ENCODE measurements at regions not wholly inside any gene's neighbourhood (a gene's known extent, or its start where the extent isn't known, plus 50 kb on each side); places are given as distances from the start of the nearest gene placed in this dataset.
A peak's percentile ranks its signal among the peaks of the same experiment; 100 is the strongest.
"Not testable (repeated sequence)": the region's sequence is repeated elsewhere in the genome, so short reads cannot be mapped to it uniquely, and the experiment has no call there.

DNA sequence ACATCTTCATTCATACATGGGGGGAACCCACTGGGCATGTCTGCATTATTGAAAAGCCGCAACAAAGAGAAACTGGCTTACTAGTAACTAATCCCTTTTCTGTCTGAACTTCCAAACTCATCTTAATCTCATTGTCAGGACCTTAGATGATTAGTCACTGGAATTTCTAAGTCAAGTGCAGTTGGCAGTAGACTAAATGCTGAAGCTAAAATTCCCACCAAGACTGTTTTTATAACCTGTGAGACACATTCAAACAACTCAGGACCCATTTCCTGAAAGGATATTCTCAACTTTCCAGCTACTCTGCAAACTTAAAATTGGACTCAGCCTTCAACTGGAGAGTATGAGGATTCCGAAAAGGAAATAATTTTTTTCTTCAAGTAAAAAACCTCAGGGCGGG, 94.8 kb upstream of the SCAF8 start:
- DNase-seq, result no peak

GRCh38 chr6:154639196-154639595, 94.0 kb upstream of the SCAF8 start:
- not testable (repeated sequence) for DNase-seq

GRCh38 chr6:154648188-154648887, 84.9 kb upstream of the SCAF8 start:
- DNase-seq, result no peak

- DNase-seq, result no peak
These were observed 84.4 kb upstream of the SCAF8 start for GRCh38 chr6:154648888-154649205.

DNA sequence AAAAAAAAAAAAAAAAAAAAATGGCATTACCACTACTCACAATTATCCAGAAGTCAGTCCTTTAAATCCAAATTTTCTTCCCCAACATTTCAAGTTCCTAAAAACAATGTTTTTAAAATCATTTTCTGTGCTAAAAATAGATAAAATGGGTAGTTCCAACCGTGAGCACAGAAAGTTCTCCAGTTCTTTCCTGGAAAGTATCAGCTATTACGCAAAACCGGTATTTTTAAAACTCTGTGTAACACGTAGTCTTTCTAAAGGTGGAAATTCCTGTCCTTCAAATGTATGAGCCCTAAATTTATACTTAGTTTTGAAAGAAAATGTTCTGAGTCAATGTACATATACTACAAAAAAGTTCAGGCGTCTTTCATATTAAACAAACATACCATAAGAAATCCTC, 83.5 kb upstream of the SCAF8 start:
- DNase-seq, result no peak

- DNase-seq, result no peak
These were observed 82.9 kb upstream of the SCAF8 start for GRCh38 chr6:154650351-154650750.

DNA sequence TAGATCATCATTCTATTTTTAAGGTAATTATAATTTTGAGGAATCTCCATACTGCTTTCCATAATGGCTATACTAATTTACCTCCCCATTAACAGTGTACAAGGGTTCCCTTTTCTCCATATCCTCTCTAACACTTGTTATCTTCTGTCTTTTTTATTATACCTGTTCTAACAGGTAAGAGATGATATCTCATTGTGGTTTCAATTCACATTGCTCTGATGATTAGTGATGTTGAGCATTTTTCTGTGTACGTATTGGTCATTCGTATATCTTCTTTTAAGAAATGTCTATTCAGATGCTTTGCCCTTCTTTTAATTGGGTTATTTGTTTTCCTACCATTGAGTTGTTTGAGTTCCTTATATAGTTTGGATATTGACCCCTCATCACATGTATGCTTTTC, 81.6 kb upstream of the SCAF8 start:
- DNase-seq, result no peak

- DNase-seq, result no peak
These were observed 79.8 kb upstream of the SCAF8 start for GRCh38 chr6:154653385-154653784.

GRCh38 chr6:154653853-154654252, 79.4 kb upstream of the SCAF8 start:
- no peak for DNase-seq

GRCh38 chr6:154656660-154657059, 76.6 kb upstream of the SCAF8 start:
- no peak for DNase-seq

GRCh38 chr6:154661768-154662167, 71.4 kb upstream of the SCAF8 start:
- no peak for DNase-seq

DNA sequence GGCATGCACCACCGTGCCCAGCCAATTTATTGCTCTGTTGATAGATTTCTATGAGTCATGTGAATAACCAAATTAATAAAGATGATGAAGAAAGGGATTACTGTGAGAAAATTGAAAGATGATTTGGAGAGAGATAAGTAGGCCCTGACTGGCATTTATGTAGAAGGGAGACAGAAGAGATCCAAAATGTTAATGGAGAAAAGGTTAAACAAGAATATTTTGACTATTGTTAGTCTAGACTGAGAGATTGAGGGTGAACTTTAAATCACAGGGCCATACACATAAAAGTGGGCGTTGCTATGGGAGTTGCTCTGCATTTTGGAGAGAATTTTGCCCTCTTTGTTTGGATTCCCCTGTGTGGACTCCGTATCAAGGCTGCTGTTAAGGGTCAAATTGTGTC, 68.9 kb upstream of the SCAF8 start:
- DNase-seq, result no peak

GRCh38 chr6:154668156-154668555, 65.1 kb upstream of the SCAF8 start:
- no peak for DNase-seq

DNA sequence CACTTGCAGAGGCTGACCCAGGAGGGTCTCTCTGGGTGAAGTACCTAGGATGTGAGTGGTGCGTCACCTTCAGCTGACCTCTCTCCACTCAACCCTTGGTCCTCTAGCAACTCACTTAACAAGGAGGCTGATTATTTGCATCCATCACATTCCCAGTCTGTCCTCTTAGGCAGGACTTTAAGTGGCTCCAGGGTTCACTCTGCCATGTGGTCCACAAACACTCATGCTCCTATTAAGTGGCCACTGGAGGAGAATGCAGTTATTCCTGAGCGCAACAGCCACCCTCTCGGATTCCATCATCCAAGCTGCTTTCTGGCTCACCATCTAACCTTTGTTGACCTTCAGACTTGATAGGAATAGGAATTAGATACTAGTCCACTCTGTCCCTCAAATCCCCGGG, 61.1 kb upstream of the SCAF8 start:
- no peak for DNase-seq

GRCh38 chr6:154673919-154674318, 59.3 kb upstream of the SCAF8 start:
- DNase-seq, result no peak

- DNase-seq, result peak; percentile 94
These were observed 57.6 kb upstream of the SCAF8 start for GRCh38 chr6:154675602-154676088.

DNA sequence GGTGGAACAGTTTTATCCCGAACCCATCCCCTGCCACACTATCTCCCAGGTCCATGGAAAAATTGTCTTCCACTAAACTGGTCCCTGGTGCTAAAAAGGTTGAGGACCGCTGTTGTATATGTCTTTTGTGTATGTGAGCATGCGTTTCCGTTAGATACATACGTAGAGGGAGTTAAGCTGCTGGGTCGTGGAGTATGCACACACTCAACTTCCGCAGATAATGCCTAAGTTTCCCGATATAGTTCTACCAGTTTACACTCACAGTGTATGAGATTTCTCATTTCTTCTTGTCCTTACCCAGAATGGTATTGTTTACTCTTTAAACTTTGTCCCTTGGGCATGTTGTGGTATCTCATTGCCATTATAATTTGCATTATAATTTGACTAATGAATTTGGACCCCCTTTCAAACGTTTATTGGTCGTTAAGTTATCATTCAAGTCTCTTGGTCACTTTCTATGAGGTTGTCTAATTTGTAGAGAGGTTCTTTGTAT, 50.5 kb upstream of the SCAF8 start:
- DNase-seq, result no peak

Data from right hindlimb (tissue), 1 donor.